ENCODE measurements at regions not wholly inside any gene's neighbourhood (a gene's known extent, or its start where the extent isn't known, plus 50 kb on each side); places are given as distances from the start of the nearest gene placed in this dataset.

DNA sequence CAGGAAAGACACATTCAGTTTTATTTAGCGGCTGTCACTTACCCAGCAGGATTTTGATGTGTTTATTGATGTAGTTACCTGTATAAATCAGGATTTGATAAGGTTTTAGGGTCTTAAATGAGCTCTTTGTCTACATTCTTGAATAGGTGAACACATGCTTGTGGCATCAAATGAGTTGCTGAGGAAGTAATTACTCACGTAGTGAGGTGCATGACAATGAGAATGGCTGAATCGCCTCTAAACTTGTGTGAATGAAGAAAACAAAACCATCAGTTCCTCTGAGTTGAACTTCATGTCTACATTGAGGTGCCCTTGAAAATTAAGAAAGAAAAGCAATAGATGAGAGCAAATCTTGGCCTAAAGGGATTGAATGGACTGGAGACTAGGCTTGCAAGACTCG, 245.6 kb upstream of the SATB1 start:
- TF ChIP-seq, protein P1, sequence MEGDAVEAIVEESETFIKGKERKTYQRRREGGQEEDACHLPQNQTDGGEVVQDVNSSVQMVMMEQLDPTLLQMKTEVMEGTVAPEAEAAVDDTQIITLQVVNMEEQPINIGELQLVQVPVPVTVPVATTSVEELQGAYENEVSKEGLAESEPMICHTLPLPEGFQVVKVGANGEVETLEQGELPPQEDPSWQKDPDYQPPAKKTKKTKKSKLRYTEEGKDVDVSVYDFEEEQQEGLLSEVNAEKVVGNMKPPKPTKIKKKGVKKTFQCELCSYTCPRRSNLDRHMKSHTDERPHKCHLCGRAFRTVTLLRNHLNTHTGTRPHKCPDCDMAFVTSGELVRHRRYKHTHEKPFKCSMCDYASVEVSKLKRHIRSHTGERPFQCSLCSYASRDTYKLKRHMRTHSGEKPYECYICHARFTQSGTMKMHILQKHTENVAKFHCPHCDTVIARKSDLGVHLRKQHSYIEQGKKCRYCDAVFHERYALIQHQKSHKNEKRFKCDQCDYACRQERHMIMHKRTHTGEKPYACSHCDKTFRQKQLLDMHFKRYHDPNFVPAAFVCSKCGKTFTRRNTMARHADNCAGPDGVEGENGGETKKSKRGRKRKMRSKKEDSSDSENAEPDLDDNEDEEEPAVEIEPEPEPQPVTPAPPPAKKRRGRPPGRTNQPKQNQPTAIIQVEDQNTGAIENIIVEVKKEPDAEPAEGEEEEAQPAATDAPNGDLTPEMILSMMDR (IDR thresholded peaks at IDR 0.05; ENCODE audit: low read length) = no peak
- TF ChIP-seq EZH2 (IDR thresholded peaks at IDR 0.05; ENCODE audit: borderline replicate concordance, low read length) = no peak
